Panc1 (cell line): ENCODE measurements at regions not wholly inside any gene's neighbourhood (a gene's known extent, or its start where the extent isn't known, plus 50 kb on each side); places are given as distances from the start of the nearest gene placed in this dataset.

Experiments
- ATAC-seq: fragments of 200-7000 bp; cut with Tn5 transposase; 2 replicates; pipeline ENCODE4 v1.9.1; 2020; ENCODE audit warnings: mild to moderate bottlenecking, moderate library complexity
- BruUV-seq: library from RNA; stranded (reverse); fragments of 400-500 nt; replicated peaks from 2 replicates; lab custom pipeline; 2021; lab: Mats Ljungman, UMichigan
- CTCF ChIA-PET: fragments of 300-600 bp; sonication (Branson Sonifier 250); formaldehyde crosslinking; loops from one replicate; lab custom pipeline; 2022; ENCODE audit warnings: antibody characterized with exemption; lab: Charles Lee
- POLR2A ChIA-PET: fragments of 300-600 bp; sonication (Branson Sonifier 250); formaldehyde crosslinking; loops from one replicate; lab custom pipeline; 2022; ENCODE audit warnings: antibody characterized with exemption; lab: Charles Lee
- DNase-seq: peaks from one replicate; pipeline ENCODE4 v3.0.0-alpha.2; 2010; ENCODE audit warnings: low read depth, low spot score
- H3K27ac ChIP-seq: 2 replicates; pipeline ENCODE4 v1.5.1; 2011; ENCODE audit warnings: mild to moderate bottlenecking, low read length, inconsistent platforms
- H3K27me3 ChIP-seq: fragments of 200-500 bp; sonication (Bioruptor generic); 2 replicates; pipeline ENCODE4 v1.6.0; 2014; ENCODE audit warnings: low read length, inconsistent platforms; ENCODE audit not compliant: control insufficient read depth, insufficient read depth
- H3K36me3 ChIP-seq: fragments of 200-500 bp; sonication (Bioruptor generic); 2 replicates; pipeline ENCODE4 v1.5.1; 2014; ENCODE audit warnings: inconsistent platforms, mild to moderate bottlenecking, low read length, moderate library complexity; ENCODE audit not compliant: control insufficient read depth, insufficient read depth
- H3K4me1 ChIP-seq: 2 replicates; pipeline ENCODE4 v1.5.1; 2011; ENCODE audit warnings: inconsistent platforms, mild to moderate bottlenecking, low read length, moderate library complexity; ENCODE audit not compliant: control insufficient read depth, insufficient read depth
- H3K4me3 ChIP-seq, 2 experiments: 2 replicates each; pipeline ENCODE4 v1.5.1; 2011 to 2012; ENCODE audit warnings: low read depth in 2 of 2, low read length in 2 of 2, mild to moderate bottlenecking in 2 of 2, inconsistent platforms in 1 of 2, moderate library complexity in 1 of 2
- H3K9me3 ChIP-seq: fragments of 200-500 bp; sonication (Bioruptor generic); 2 replicates; pipeline ENCODE4 v1.5.1; 2014; ENCODE audit warnings: low read depth, mild to moderate bottlenecking, inconsistent platforms, low read length, moderate library complexity; ENCODE audit not compliant: control insufficient read depth, insufficient read depth
- POLR2AphosphoS5 ChIP-seq: IDR thresholded peaks from 2 replicates; pipeline ENCODE4 v1.6.1; 2012; ENCODE audit warnings: mild to moderate bottlenecking, low read depth, low read length, moderate library complexity
- SIN3A ChIP-seq: IDR thresholded peaks from 2 replicates; pipeline ENCODE4 v1.6.1; 2012; ENCODE audit warnings: low read depth, mild to moderate bottlenecking, low read length, moderate library complexity, borderline replicate concordance; ENCODE audit not compliant: insufficient read depth
- TCF7L2 ChIP-seq: IDR thresholded peaks from 2 replicates; pipeline ENCODE4 v1.6.1; 2011; ENCODE audit warnings: mild to moderate bottlenecking, low read depth, low read length, inconsistent platforms
- in situ Hi-C: cut with HindIII; loops from 2 replicates; pipeline ENCODE4 v1.10.0; 2016; ENCODE audit warnings: low sequenced_read_pairs, low pct_unique_long_range_greater_than_20kb
- intact Hi-C: fragments of 100-400 bp; cut with micrococcal nuclease; formaldehyde crosslinking; loops from one replicate; pipeline ENCODE4 v1.10.0; 2022; ENCODE audit not compliant: unreplicated experiment
- TF ChIP-seq, protein P1 (sequence below): fragments of 450-650 bp; IDR thresholded peaks from 2 replicates; pipeline ENCODE4 v1.5.1; 2017; ENCODE audit warnings: mild to moderate bottlenecking
- TF ChIP-seq, protein P2 (sequence below), 2 experiments: IDR thresholded peaks; 2 replicates each; pipeline ENCODE4 v1.6.1; 2011 to 2012; ENCODE audit warnings: low read depth in 2 of 2, control low read depth in 1 of 2, low read length in 1 of 2, mild to moderate bottlenecking in 1 of 2, moderate library complexity in 1 of 2; ENCODE audit not compliant: insufficient read depth in 1 of 2

DNA sequence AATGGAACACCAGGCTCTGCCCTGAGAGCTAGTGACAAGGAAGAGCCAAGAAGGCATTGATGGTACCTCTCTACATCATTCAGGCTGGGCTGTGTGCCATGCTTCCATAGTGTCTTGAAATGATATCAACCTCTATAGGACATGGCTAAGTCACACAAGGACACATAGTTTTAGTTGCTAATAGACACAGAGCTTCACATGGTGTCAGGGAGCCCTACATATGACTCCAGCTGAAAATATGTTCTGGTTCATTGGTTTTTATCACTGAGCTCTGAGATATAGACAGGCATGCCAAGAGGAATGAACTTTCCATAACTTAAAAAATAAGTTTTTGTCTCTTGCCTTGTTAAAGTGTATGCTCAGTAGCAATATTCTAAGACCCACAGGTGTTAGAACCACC is 72.1 kb upstream of the PRKG2 start:
- no peaks in the 10 kb centered on the region for H3K4me1 ChIP-seq
- no peaks in the 10 kb centered on the region for H3K36me3 ChIP-seq
- DNase-seq (no peak), ATAC-seq (no peak)
- H3K9me3 ChIP-seq = no peaks in the 10 kb centered on the region
- ChIA-PET POLR2A (no interaction called here), CTCF (no interaction called here)
- no peaks in the 10 kb centered on the region for H3K27me3 ChIP-seq
- H3K27ac ChIP-seq = no peak overlapping the region
- H3K4me3 ChIP-seq = no peak overlapping the region
- TF ChIP-seq, protein P1, sequence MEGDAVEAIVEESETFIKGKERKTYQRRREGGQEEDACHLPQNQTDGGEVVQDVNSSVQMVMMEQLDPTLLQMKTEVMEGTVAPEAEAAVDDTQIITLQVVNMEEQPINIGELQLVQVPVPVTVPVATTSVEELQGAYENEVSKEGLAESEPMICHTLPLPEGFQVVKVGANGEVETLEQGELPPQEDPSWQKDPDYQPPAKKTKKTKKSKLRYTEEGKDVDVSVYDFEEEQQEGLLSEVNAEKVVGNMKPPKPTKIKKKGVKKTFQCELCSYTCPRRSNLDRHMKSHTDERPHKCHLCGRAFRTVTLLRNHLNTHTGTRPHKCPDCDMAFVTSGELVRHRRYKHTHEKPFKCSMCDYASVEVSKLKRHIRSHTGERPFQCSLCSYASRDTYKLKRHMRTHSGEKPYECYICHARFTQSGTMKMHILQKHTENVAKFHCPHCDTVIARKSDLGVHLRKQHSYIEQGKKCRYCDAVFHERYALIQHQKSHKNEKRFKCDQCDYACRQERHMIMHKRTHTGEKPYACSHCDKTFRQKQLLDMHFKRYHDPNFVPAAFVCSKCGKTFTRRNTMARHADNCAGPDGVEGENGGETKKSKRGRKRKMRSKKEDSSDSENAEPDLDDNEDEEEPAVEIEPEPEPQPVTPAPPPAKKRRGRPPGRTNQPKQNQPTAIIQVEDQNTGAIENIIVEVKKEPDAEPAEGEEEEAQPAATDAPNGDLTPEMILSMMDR = no peak
- TF ChIP-seq SIN3A (no peak), POLR2AphosphoS5 (no peak), TCF7L2 (no peak)
- TF ChIP-seq, protein P2, sequence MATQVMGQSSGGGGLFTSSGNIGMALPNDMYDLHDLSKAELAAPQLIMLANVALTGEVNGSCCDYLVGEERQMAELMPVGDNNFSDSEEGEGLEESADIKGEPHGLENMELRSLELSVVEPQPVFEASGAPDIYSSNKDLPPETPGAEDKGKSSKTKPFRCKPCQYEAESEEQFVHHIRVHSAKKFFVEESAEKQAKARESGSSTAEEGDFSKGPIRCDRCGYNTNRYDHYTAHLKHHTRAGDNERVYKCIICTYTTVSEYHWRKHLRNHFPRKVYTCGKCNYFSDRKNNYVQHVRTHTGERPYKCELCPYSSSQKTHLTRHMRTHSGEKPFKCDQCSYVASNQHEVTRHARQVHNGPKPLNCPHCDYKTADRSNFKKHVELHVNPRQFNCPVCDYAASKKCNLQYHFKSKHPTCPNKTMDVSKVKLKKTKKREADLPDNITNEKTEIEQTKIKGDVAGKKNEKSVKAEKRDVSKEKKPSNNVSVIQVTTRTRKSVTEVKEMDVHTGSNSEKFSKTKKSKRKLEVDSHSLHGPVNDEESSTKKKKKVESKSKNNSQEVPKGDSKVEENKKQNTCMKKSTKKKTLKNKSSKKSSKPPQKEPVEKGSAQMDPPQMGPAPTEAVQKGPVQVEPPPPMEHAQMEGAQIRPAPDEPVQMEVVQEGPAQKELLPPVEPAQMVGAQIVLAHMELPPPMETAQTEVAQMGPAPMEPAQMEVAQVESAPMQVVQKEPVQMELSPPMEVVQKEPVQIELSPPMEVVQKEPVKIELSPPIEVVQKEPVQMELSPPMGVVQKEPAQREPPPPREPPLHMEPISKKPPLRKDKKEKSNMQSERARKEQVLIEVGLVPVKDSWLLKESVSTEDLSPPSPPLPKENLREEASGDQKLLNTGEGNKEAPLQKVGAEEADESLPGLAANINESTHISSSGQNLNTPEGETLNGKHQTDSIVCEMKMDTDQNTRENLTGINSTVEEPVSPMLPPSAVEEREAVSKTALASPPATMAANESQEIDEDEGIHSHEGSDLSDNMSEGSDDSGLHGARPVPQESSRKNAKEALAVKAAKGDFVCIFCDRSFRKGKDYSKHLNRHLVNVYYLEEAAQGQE (IDR thresholded peaks at IDR 0.05; ENCODE audit: insufficient read depth in 1 of 2, low read depth in 2 of 2, low read length in 1 of 2) = no peak
- in situ Hi-C loops = no loop called here
- intact Hi-C loops = no loop called here
- no TSS peak for BruUV-seq

DNA sequence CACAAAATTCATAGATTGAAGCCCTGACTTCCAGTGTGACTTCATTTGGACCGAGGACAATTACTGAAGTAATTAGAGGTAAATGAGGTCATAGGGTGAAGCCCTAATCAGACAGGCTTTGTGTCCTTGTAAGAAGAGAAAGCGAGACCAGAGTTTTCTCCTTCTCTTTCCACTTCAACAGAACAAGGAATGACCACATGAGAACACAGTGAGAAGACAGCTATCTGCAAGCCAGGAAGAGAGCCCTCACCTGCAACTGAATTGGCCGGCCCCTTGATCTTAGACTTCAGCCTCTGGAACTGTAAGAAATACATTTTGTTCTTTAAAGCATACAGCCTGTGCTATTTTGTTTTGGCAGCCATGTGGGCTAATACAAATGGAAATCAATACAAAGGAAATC is 67.1 kb upstream of the PRKG2 start:
- in situ Hi-C loops = no loop called here
- BruUV-seq = no TSS peak

More for the DNA sequence above, 67.1 kb upstream of the PRKG2 start:
- ChIA-PET POLR2A (no interaction called here), CTCF (no interaction called here)
- no peak overlapping the region for H3K27ac ChIP-seq
- TF ChIP-seq POLR2AphosphoS5 = no peak
- no peak for TF ChIP-seq TCF7L2
- TF ChIP-seq, protein P2 (IDR thresholded peaks at IDR 0.05; ENCODE audit: insufficient read depth in 1 of 2, low read depth in 2 of 2, low read length in 1 of 2) = no peak
- TF ChIP-seq, protein P1 = no peak
- intact Hi-C loops = no loop called here
- H3K4me3 ChIP-seq = no peak overlapping the region
- H3K36me3 ChIP-seq = no peaks in the 10 kb centered on the region
- no peak for ATAC-seq
- no peak for DNase-seq
- H3K9me3 ChIP-seq = no peaks in the 10 kb centered on the region
- no peaks in the 10 kb centered on the region for H3K27me3 ChIP-seq
- H3K4me1 ChIP-seq = no peaks in the 10 kb centered on the region
